ENCODE measurements at regions not wholly inside any gene's neighbourhood (a gene's known extent, or its start where the extent isn't known, plus 50 kb on each side); places are given as distances from the start of the nearest gene placed in this dataset.

- Histone ChIP-seq H4K91ac (replicated peaks; ENCODE audit: insufficient read length, low read length) (no peak overlapping the region), H3K23ac (ENCODE audit: insufficient read length) (no peak overlapping the region), H3K79me1 (ENCODE audit: low read depth, low read length) (no peaks in the 10 kb centered on the region), H3K9me3 (ENCODE audit: insufficient read depth in 2 of 2, low read depth in 1 of 2, low read length in 1 of 2) (no peaks in the 10 kb centered on the region), H3K14ac (ENCODE audit: insufficient read length) (no peak overlapping the region), H2AFZ (ENCODE audit: low read length) (no peak overlapping the region), H3K56ac (replicated peaks; ENCODE audit: insufficient read length, low read depth, low read length) (no peak overlapping the region), H3K27me3 (replicated peaks in 1 of 4; ENCODE audit: control insufficient read depth in 3 of 4, extremely low read depth in 1 of 4, insufficient read depth in 3 of 4, low read length in 3 of 4) (no peaks in the 10 kb centered on the region), H3K4ac (replicated peaks; ENCODE audit: insufficient read length, low read depth, low read length) (no peak overlapping the region), H2BK5ac (ENCODE audit: low read depth, low read length) (no peak overlapping the region), H3K18ac (ENCODE audit: extremely low read depth, low read length) (no peak overlapping the region), H3K79me2 (ENCODE audit: control insufficient read depth in 1 of 2, insufficient read depth in 2 of 2, low read length in 2 of 2) (no peaks in the 10 kb centered on the region), H4K5ac (ENCODE audit: insufficient read length, low read depth, low read length) (no peak overlapping the region), H3K23me2 (ENCODE audit: low read depth, low read length) (no peaks in the 10 kb centered on the region), H2BK120ac (replicated peaks; ENCODE audit: low read depth, low read length) (no peak overlapping the region), H3K27ac (ENCODE audit: low read depth, low read length) (no peak overlapping the region), H3K9ac (replicated peaks in 1 of 4; ENCODE audit: extremely low read depth in 1 of 4, low read depth in 3 of 4, low read length in 3 of 4) (no peak overlapping the region), H3K4me2 (ENCODE audit: insufficient read depth in 1 of 2, low read depth in 2 of 2, low read length in 2 of 2) (no peak overlapping the region), H2BK20ac (ENCODE audit: low read length) (no peak overlapping the region), H4K8ac (ENCODE audit: extremely low read depth, insufficient read depth, low read length) (no peak overlapping the region), H3K36me3 (ENCODE audit: control insufficient read depth in 2 of 4, insufficient read depth in 4 of 4, low read length in 3 of 4) (no peaks in the 10 kb centered on the region), H2BK12ac (ENCODE audit: low read depth, low read length) (no peak overlapping the region), H4K20me1 (replicated peaks in 1 of 2; ENCODE audit: control insufficient read depth in 1 of 2, insufficient read depth in 2 of 2, low read length in 2 of 2) (no peaks in the 10 kb centered on the region), H3K4me3 (ENCODE audit: extremely low read depth in 1 of 4, insufficient read depth in 2 of 4, low read depth in 3 of 4, low read length in 4 of 4) (no peak overlapping the region), H2BK15ac (ENCODE audit: low read length) (no peak overlapping the region), H2AK5ac (ENCODE audit: low read depth, low read length) (no peak overlapping the region), H3K4me1 (replicated peaks in 1 of 4; ENCODE audit: control insufficient read depth in 3 of 4, insufficient read depth in 4 of 4, low read length in 3 of 4) (no peaks in the 10 kb centered on the region)
- CTCF ChIA-PET (ENCODE audit: partially characterized antibody), result interaction anchor here (0.7 to 1.0 kb wide), 3 partner anchors 10 to 276 kb away, joined by 3 read pairs; no protein-coding TSS in a partner anchor
- TF ChIP-seq POLR2AphosphoS5 (IDR thresholded peaks at IDR 0.05; ENCODE audit: low read depth, low read length) (no peak), YY1 (IDR thresholded peaks at IDR 0.05; ENCODE audit: low read depth, low read length) (no peak), SAP30 (IDR thresholded peaks at IDR 0.05; ENCODE audit: insufficient read depth, insufficient replicate concordance, low read length) (no peak), EP300 (IDR thresholded peaks at IDR 0.05; ENCODE audit: borderline replicate concordance in 1 of 2, low read depth in 2 of 2, low read length in 2 of 2) (no peak), SIX5 (IDR thresholded peaks at IDR 0.05; ENCODE audit: low read depth, low read length) (no peak), HDAC2 (IDR thresholded peaks at IDR 0.05; ENCODE audit: borderline replicate concordance in 1 of 2, low read depth in 2 of 2, low read length in 2 of 2) (no peak)
- DNase-seq (ENCODE audit: low read depth in 1 of 2, low spot score in 2 of 2), result no peak
- POLR2A ChIA-PET (ENCODE audit: partially characterized antibody), result no interaction called here
- no peak for FAIRE-seq
- WGBS, 2 experiments (ENCODE audit: extremely low coverage in 1 of 2, insufficient coverage in 1 of 2, insufficient read length in 1 of 2, insufficient replicate concordance in 2 of 2, low coverage in 1 of 2, low lambda C conversion rate in 2 of 2, missing lambda C conversion rate in 1 of 2), result 91% methylated on average over 2 of the region's 2 CpGs; no CpG with 5 or more reads in 1 of the 2 experiments
Observed at GRCh38 chr11:87447606-87448005, 409.9 kb downstream of the TMEM135 start.
